ENCODE measurements at regions not wholly inside any gene's neighbourhood (a gene's known extent, or its start where the extent isn't known, plus 50 kb on each side); places are given as distances from the start of the nearest gene placed in this dataset.

DNA sequence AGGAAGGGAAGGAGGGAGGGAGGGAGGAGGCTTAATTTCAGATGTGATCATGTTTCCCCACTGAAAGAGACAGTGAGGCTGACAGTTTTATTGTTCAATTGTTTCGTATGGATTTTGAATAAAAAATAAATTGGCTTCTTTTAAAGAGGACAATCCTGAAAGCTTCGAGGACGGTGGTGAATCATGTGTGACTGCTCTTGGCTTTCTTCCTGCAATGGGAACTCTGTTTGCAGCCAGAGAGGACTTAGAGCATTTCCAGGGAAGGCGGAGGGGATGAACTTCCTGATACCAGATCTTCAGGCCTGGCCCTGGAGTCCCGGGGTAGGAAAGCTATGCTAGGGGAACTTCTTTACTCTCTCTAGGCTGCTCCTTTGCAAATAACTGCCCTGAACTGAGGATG is 72.8 kb upstream of the C16orf82 start:
- DNase-seq, result no peak

DNA sequence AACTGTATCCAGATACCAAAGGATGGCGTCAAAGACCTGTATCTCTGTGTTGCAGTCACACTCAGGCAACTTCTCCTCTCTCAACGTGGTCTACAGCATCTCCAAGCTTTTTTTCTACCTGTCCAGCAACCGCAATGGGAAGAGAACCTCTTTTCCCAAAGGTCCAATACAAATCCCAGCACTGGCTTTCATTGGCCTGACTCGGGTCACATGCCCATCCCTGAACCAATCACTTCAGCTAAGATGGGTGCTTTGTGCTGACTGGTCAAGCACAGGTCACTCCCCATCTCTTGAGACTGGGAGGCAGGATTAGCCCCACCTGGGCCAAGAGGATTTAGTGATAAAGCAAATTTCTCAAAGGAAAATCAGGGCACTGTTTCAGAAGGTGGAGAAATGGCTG is 71.2 kb upstream of the C16orf82 start:
- DNase-seq, result peak in 1 of 2 experiments; percentile 1

DNA sequence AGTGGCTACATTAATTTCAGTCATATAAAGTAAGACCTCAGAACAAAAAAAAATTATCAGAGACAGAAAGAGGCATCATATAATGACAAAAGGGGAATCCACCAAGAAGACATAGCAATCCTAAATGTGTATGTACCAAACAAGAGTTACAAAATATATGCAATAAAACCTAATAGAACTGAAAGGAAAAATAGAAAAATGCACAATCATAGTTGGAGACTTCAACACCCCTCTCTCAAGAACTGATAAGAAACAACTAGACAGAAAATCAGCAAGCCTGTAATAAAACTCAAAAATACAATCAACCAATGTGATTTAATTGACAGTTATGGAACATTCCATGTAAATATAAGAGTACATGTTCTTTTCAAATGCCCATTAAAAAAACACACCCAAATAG is 61.3 kb upstream of the C16orf82 start:
- DNase-seq, result no peak

Data from NCI-H524 (cell line).